CD4-positive, alpha-beta T cell treated with Interleukin-6 at 100 ng/mL for 8 hours (primary cell): ENCODE measurements at regions not wholly inside any gene's neighbourhood (a gene's known extent, or its start where the extent isn't known, plus 50 kb on each side); places are given as distances from the start of the nearest gene placed in this dataset.
"Not testable (repeated sequence)": the region's sequence is repeated elsewhere in the genome, so short reads cannot be mapped to it uniquely, and the experiment has no call there.

ENCODE experiments used
- DNase-seq: peaks from one replicate; pipeline ENCODE4 v3.0.0-alpha.2; 2020; ENCODE audit warnings: mixed read lengths, low spot score

DNA sequence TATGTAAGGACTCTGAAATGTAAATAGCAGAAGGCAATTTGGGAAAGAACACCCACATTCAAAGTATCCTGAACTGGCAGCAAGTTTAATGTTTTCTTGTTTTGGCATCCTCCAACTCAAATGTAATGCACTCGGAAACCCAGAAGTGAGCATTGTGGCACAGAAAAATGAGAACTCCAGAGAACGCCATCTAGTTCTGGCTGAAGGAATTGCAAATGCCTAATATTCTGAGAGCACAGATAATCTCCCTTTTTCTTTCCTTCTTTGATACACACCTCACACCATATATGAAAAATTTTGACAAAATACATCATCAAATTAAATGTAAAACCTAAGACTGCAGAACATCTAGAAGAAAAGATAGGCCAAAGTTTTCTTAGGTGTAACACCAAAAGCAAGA, 52.1 kb downstream of the PWWP3B start:
- no peak for DNase-seq

DNA sequence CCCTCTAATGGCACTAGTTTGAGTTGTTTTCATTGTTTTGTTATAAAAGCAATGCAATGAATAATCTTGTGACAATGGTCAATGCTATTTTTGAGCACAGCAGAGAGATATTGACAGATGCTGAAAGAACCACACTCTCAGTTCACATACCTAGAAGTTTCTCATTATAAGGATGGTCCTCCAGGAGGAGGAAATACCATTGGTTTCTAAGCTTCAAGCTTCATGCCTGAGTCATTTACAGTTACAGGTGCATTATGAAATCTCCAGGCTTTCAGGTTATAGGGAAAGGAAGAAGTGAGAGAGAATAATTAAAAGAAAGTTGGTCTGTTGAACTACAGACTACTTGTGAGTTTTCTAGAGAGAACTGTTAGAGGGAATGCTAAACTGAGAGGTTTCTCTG, 75.3 kb downstream of the PWWP3B start:
- DNase-seq: no peak

DNA sequence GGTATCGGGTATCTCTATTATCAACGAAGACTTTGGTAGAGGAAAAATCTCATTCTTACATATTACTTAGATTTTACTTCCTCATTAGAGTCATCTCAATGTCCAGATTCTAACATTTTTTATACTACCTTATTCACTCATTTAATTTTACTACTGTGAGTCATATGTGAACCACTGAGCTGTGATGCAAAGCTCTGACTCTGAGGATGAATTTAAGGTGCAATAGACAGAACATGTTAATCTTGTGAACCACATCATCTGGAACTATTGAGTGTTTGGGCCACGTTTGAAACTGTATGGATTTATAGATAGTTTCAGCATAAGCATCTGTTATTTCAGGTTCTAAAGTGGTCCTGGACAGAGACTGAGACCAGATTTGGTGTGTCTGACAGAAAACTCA, 78.4 kb downstream of the PWWP3B start:
- no peak for DNase-seq

DNA sequence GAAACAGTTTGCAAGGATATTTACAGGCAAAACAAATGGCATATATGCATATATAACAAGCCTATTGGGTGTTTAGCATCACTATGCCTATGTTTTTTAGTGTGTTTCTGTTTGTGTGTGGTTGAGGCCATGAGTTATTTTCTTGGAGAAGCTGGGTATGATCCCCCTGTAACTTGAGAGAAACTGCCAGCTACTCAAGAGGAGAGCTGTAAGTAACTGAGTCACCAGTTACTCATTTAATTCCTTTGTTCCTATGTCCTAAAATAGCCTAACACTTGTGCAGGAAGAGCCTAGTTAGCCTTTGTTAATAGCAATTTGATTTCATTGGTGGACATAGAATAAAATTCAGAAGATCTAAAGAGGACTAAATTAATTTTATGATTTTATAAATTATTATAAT, 79.1 kb downstream of the PWWP3B start:
- no peak for DNase-seq

DNA sequence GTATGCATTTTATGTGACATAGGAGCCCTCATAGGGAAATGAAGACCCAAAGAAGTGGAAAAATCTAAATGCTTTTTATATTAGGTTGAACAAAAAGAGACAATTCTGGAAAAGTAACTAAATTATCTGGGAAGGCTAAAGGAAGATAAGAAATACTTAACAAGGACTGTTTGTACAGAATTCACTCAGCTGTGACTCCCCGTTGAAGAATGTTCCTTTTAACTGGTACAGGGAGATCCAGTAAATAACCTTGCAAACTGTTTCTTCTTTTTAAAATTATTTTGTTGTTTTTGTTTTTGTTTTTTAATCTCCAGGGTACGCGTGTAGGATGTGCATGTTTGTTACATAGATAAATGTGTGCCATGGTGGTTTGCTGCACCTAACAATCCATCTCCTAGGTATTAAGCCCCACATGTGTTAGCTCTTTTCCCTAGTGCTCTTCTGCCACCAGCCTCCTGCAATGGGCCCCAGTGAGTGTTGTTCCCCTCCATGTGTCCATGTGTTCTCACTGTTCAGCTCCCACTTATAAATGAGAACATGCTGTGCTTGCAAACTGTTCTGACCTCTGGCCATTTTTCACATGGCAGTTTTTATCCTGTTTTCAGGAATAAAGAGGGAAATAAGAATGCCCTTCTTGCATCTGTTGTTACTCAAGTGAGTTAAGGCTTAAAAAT, 81.7 kb downstream of the PWWP3B start:
- DNase-seq: no peak

DNA sequence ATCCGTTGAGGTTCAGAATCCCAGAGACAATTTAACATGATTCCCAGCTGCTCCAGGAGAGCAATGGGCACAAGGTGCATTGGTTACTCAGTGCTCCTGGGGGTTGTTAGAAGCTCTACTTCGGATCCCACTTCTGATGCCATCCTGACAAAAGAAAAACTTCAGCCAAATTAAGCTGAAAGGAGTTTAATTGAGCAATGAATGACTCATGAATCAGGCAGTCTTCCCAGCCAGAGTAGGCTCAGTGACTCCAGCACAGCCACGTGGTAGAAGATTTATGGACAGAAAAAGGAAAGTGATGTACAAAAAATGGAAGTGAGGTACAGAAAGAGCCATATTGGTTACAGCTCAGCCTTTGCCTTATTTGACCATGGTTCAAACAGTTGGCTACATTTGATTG, 95.7 kb downstream of the PWWP3B start:
- no peak for DNase-seq

DNA sequence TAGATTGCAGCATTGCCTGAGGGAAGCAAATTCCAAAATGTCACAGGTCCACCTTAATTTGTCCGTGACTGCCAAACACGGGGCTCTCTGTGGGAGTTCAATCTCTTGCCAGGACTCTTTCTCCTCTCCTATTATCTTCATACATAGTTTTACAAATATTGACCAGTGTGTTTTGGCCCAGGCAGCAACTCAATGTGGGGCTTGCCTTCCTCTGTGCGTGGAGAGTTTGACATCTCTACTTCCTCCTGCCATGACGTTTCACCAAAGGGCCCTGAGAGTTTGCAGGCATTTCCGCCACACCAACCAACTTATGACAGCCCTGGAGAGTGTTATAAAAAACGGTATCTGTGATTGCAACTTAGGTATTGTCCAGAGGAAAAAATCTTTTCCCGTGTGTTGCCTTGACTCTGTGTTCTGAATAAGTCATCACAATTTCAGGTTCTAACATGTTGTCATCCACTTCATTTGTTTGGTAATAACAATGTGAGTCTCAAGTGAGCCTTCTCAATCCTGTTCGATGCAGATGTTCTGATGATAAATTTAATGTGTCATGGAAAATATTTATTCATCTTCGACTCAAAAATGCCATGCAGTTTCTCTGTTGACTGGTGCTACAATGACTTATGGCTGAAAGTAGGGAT, 106.0 kb downstream of the PWWP3B start:
- not testable (repeated sequence) for DNase-seq

DNA sequence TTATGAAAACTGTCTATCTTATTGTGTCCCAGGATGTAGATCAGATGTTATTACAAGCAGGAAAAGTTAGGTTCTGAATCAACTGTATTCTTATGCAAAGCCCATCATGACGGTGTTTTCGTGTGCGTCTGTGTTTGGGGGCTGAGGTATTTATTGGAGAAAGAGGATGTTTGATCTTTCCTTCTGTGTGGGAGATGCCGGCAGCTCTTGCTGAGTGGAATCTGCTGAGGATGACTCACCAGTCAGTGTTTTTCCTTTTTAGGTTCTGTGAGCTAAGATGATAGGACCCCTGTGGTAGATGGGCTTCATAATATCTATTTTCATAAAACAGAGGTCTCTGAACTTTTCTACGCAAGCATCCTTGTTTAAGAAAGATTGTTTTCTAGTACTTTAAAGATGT, 107.1 kb downstream of the PWWP3B start:
- not testable (repeated sequence) for DNase-seq

DNA sequence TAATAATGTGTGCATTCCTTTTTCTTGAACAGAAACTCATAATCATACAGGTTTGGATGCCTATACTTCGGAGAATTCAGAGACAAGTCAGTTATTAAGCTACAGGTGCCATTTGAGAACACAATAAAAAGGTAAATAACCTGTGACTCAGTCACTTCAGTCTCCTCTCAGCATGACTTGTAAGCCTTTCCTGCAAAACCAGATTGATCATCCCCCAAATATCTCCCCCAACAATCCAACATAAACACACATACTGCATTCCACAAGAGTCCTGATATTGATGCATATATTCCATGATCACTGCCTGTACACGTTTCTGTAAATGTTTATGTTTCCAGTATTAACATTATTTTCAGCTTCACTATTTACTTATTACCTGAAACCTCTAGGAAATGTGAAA, 110.8 kb downstream of the PWWP3B start:
- no peak for DNase-seq

DNA sequence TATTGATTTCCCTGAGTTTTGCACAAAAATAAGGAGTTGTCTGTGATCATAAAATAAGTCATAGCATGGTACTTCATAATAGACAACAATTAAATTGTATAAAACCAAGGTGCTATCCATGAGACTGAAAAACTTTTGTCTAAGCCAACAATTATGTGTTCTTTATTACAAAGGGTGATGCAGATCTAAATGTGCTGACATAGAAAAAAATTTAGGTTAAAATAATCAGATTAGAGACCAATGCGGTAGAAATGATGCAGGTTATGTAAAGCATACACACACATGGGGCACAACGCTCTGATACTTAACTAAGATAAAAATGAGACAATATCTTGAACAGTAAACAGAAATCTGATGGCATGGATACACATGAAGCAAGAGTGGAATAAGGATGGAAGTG, 113.3 kb downstream of the PWWP3B start:
- no peak for DNase-seq

DNA sequence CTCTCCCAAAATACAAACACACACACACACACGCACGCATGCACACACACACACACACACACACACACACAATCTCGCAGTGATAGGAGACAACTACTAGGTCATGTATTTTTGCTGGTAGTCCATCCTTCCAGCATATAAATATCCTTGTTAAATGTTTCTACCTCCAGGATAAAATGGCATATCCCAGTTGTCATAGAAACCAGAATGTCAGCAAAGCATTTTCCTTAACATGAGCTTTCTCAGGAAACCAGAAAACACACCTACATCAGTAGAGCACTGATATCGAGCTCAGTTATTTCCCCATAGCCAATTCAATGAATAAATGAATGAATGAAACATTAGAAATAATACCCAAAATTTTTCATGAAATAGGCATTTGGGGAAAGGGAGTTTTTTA, 115.7 kb downstream of the PWWP3B start:
- no peak for DNase-seq

DNA sequence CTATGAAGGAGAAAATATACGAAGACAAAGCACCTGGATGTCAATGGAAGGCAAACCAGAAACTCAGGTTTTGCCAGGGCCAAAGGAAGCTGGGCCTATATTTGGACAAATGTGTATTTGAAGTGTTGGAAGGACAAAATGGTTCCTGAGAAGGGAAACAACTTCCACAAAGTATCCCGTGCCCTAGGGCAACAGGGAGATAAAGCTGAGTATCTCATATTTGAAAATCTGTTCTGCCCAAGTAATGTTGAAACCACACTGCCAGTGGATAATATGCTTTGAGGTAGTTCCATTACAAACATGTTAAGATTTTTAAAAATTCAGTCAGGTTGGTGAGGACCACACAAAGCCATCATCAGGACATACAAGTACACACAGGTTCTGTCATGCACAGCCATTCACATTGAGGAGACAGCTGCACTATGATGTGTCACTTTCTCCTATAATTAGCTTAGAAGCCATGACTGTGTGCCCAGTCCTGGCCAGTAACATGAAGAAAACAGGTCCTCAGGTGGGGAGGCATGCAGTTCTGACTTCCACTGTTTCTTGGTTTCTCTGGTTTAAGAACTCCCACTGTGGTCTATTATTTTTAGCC, 116.4 kb downstream of the PWWP3B start:
- no peak for DNase-seq

DNA sequence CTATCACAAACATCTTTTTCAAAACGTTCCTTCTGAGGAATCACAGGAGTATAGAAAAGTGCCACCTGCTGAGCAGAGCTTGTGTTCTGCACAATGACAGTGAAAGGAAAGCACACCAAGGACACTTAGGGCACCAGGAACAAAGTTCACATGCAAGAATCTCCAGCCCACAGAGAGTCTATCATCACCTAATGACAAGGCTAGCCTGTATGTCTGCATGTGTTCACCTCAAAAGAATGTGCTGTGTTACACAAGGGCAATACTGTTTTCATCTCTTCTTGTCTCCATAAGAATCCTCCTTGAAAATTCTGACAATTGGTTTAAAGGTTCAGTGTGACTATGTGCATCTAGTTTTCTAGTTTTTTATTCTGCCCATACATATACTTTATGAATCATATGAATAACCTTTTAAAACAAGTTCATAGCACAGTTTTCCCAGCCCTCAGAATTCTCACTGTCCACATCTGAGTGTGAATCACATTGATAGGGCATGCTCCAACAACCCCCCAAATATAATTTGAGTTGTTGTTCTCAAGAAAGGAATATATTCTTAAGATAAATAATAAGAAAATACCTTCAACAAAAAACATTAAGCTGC, 118.0 kb downstream of the PWWP3B start:
- no peak for DNase-seq

DNA sequence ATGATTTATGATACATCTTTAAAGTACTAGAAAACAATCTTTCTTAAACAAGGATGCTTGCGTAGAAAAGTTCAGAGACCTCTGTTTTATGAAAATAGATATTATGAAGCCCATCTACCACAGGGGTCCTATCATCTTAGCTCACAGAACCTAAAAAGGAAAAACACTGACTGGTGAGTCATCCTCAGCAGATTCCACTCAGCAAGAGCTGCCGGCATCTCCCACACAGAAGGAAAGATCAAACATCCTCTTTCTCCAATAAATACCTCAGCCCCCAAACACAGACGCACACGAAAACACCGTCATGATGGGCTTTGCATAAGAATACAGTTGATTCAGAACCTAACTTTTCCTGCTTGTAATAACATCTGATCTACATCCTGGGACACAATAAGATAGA, 122.7 kb downstream of the PWWP3B start:
- DNase-seq: not testable (repeated sequence)

DNA sequence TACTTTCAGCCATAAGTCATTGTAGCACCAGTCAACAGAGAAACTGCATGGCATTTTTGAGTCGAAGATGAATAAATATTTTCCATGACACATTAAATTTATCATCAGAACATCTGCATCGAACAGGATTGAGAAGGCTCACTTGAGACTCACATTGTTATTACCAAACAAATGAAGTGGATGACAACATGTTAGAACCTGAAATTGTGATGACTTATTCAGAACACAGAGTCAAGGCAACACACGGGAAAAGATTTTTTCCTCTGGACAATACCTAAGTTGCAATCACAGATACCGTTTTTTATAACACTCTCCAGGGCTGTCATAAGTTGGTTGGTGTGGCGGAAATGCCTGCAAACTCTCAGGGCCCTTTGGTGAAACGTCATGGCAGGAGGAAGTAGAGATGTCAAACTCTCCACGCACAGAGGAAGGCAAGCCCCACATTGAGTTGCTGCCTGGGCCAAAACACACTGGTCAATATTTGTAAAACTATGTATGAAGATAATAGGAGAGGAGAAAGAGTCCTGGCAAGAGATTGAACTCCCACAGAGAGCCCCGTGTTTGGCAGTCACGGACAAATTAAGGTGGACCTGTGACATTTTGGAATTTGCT, 123.8 kb downstream of the PWWP3B start:
- DNase-seq: not testable (repeated sequence)

DNA sequence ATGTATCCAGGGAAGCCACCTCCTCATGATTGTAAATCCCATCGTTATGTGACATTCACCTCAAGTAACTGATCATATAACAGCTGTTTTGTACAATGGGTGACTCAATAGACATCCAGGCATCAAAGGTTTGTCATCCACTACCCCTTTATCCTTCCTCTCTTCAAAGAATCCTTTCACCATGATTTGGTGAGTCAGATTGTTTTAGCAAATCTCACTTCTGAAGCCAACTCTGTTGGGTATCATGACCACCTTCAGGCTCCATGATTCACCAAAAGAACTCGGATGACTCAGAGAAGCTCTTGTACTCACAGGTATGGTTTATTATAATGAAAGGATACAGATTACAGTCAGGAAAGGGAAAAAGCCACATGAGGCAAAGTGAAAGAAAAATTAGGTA, 132.1 kb downstream of the PWWP3B start:
- DNase-seq: no peak

DNA sequence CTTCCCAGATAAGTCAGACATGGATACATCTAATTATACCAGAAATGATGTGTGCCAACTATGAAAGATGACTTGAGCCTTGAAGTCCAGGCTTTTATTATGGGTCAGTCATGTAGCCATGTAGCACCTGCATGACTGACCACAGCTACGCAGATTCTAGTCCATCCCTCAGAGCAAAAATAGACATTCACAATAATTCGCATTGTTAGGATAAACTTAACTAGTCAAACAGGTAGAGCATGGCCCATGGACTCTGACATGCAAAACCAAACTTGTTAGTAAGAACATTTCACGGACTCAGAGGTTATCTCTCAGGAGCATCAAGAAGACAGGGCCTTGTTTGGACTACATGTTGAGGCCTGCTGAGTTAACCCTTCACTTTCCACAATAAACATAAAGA, 132.6 kb downstream of the PWWP3B start:
- DNase-seq: no peak

DNA sequence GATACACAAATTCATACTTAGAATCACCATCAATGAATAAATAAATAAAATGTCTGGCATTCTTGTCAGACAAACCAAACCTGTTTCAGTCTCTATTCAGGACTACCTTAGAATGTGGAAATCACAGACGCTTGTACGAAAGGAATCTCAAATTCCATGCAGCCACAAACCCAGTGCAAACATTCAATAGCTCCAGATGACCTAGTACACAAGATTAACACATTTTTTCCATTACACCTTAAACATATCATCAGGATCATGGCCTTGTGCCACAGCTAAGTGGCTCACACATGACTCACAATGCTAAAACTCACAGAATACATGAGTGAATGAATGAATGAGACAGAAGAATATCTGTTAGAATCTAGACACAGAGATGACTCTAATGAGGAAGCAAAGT, 134.2 kb downstream of the PWWP3B start:
- no peak for DNase-seq

DNA sequence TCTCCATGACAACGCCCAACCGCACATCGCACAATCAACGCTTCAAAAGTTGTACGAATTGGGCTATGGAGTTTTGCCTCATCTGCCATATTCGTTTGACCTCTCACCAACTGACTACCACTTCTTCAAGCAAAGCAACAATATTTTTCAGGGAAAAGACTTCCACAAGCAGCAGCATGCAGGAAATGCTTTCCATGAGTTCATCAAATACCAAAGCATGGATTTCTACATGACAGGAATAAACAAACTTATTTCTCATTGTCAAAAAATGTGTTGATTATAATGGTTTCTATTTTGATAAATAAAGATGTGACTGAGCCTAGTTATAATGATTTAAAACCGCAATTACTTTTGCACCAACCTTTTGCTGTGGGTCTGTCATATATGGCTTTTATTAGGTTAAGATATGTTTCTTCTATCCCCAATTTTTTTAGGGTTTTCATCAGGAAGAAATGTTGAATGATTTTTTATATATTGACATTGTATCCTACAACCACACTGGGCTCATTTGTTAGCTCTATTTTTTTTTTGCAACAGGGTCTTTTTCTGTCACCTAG, 138.4 kb downstream of the PWWP3B start:
- no peak for DNase-seq

DNA sequence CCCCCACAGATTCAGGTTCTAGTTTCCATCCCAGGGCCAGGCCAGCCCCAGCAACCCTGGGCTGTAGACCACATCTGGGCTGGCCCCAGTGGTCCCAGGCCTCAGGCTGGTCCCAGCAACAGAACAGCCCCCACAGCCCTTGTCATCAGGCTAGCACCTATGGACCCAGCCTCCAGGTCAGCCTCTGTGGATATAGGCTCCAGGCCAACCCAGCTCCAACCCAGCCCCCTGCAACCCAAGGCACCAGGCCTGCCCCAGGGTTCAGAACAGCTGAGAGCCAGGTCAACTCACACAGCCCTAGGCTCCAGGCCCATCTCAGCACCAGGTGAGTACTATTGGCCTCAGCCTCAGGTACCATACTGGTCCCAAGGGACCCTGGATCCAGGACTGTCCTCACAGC, 155.3 kb downstream of the PWWP3B start:
- no peak for DNase-seq

DNA sequence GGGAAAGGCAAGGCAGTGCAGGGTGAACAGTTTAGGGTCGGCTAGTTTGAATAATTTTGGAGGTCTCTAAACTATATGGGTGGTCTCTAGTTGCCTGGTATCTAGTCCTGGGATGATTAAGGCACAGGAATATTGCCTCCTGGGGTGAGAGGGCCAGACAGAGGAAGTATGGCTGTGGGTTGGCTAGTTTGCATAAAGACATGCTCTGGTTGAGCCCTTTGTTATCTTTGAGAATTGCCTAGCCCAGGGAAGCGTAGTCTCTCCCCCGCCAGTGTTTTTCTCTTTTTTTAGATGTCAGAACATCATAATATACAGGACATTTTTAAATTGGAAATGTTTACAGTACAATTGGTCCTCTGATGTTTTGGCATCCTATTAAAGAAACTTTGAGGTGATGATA, 163.5 kb downstream of the PWWP3B start:
- DNase-seq: no peak

DNA sequence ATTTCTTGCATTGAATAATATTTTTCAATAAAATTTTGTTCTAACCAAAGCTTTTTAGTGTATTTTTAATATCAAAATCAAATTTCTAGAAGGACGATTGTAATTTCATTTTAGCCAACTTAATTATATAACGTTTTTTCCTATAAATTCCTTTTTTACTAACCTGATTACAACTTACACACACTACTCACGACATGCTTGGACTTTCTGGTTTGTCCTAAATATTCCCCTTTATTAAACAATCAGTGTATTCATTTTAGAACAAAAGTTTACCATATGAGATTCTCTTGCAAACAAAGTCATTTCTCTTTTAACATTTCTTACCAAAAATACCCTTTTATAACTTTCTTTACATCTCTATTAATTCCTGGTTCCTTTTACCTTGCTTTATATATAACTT, 173.7 kb downstream of the PWWP3B start:
- DNase-seq: no peak

DNA sequence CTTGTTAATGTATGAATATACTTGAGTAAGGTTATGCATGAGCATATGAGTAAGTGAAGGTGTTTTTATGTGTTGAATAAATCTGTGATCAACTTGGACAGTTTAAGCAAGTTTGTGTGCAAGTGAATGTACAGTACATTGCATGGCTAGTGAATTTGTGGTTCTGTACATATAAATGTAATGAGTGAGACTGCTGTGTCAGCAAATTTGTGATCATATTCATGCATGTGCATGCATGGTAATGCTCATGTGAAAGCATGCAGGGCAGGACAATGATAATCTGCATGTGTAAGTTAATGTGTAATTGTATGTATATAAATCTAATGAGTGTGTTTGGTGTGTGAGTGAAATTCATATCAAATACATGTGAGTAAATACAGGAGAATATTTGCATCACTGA, 188.5 kb downstream of the PWWP3B start:
- no peak for DNase-seq
